ENCODE measurements at regions not wholly inside any gene's neighbourhood (a gene's known extent, or its start where the extent isn't known, plus 50 kb on each side); places are given as distances from the start of the nearest gene placed in this dataset.

DNA sequence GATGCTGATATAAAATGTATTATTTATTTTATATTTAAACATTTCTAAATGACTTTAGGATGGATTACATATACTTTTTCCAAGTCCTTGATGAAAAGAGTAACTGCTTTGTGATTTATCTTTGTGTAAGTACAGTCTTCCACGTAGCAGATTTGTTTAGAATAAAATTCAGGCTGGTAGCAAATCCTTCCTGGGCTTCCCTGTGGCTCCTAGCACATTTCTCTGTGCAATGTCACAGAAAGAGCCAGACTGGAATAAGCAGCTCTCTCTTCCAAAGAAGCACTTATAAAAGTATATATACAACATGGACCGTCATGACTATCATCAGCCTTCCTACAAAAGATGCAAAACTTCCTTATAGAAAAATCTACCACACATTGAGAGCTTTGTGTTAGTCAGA is 388.6 kb downstream of the ACTL7B start:
- no peaks in the 10 kb centered on the region for H3K36me3 ChIP-seq (ENCODE audit: control insufficient read depth, insufficient read depth, low read length)
- no peaks in the 10 kb centered on the region for H3K4me1 ChIP-seq
- POLR2A ChIA-PET: no interaction called here
- H3K27me3 ChIP-seq (replicated peaks; ENCODE audit: control insufficient read depth, insufficient read depth, low read length): no peaks in the 10 kb centered on the region; the same call in 1 of the 2 replicates
- TF ChIP-seq, protein P1, sequence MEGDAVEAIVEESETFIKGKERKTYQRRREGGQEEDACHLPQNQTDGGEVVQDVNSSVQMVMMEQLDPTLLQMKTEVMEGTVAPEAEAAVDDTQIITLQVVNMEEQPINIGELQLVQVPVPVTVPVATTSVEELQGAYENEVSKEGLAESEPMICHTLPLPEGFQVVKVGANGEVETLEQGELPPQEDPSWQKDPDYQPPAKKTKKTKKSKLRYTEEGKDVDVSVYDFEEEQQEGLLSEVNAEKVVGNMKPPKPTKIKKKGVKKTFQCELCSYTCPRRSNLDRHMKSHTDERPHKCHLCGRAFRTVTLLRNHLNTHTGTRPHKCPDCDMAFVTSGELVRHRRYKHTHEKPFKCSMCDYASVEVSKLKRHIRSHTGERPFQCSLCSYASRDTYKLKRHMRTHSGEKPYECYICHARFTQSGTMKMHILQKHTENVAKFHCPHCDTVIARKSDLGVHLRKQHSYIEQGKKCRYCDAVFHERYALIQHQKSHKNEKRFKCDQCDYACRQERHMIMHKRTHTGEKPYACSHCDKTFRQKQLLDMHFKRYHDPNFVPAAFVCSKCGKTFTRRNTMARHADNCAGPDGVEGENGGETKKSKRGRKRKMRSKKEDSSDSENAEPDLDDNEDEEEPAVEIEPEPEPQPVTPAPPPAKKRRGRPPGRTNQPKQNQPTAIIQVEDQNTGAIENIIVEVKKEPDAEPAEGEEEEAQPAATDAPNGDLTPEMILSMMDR (IDR thresholded peaks at IDR 0.05; ENCODE audit: insufficient read depth in 1 of 2, low read depth in 1 of 2, low read length in 1 of 2, severe bottlenecking in 1 of 2, unreplicated experiment in 1 of 2): no peak
- no peaks in the 10 kb centered on the region for H3K4me1 Mint-ChIP-seq (ENCODE audit: low read depth, unreplicated experiment)
- H3K36me3 Mint-ChIP-seq (ENCODE audit: insufficient read depth, unreplicated experiment): no peaks in the 10 kb centered on the region
- no peak overlapping the region for H3K27ac Mint-ChIP-seq (ENCODE audit: unreplicated experiment)
- peaks cover 8% of the 10 kb centered on the region for H3K27me3 Mint-ChIP-seq (ENCODE audit: insufficient read depth, unreplicated experiment)
- H3K9me3 ChIP-seq: no peaks in the 10 kb centered on the region
- CTCF ChIA-PET: no interaction called here
- intact Hi-C loops (cut with micrococcal nuclease; ENCODE audit: unreplicated experiment): no loop called here
- no peaks in the 10 kb centered on the region for H3K9me3 Mint-ChIP-seq (ENCODE audit: unreplicated experiment)
- no peak overlapping the region for H3K4me3 Mint-ChIP-seq (ENCODE audit: unreplicated experiment)
- DNase-seq: no peak
- no TSS peak for BruUV-seq (replicated peaks)
- no peak overlapping the region for H3K4me3 ChIP-seq (ENCODE audit: low read depth, low read length)

DNA sequence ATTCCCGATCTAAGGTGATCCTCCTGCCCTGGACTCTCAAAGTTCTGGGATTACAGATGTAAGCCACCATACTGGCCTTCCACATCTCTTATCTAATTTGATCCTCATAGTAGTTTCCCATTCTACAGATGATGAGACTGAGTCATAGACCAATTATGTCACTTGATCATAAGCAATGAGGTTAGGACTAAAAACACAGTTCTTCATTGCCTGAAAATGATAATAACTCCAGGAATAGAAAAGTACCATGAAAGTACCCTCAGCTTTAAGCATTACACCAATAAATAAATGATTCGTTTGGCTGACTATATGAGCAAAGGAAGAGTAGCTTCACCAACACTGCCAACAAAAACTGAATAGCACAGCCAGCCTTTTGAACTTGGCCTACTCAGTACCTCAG is 389.5 kb downstream of the ACTL7B start:
- no peaks in the 10 kb centered on the region for H3K9me3 ChIP-seq
- DNase-seq: no peak
- no peaks in the 10 kb centered on the region for H3K36me3 ChIP-seq (ENCODE audit: control insufficient read depth, insufficient read depth, low read length)
- CTCF ChIA-PET: no interaction called here
- no peaks in the 10 kb centered on the region; the same call in 1 of the 2 replicates for H3K27me3 ChIP-seq (replicated peaks; ENCODE audit: control insufficient read depth, insufficient read depth, low read length)
- Mint-ChIP-seq H3K4me3 (ENCODE audit: unreplicated experiment) (no peak overlapping the region), H3K9me3 (ENCODE audit: unreplicated experiment) (no peaks in the 10 kb centered on the region), H3K4me1 (ENCODE audit: low read depth, unreplicated experiment) (no peaks in the 10 kb centered on the region), H3K27ac (ENCODE audit: unreplicated experiment) (no peak overlapping the region), H3K36me3 (ENCODE audit: insufficient read depth, unreplicated experiment) (no peaks in the 10 kb centered on the region), H3K27me3 (ENCODE audit: insufficient read depth, unreplicated experiment) (peaks cover 8% of the 10 kb centered on the region)
- no TSS peak for BruUV-seq (replicated peaks)
- no peaks in the 10 kb centered on the region for H3K4me1 ChIP-seq
- intact Hi-C loops (cut with micrococcal nuclease; ENCODE audit: unreplicated experiment): no loop called here
- no peak overlapping the region for H3K4me3 ChIP-seq (ENCODE audit: low read depth, low read length)
- POLR2A ChIA-PET: no interaction called here
- TF ChIP-seq, protein P1 (IDR thresholded peaks at IDR 0.05; ENCODE audit: insufficient read depth in 1 of 2, low read depth in 1 of 2, low read length in 1 of 2, severe bottlenecking in 1 of 2, unreplicated experiment in 1 of 2): no peak

DNA sequence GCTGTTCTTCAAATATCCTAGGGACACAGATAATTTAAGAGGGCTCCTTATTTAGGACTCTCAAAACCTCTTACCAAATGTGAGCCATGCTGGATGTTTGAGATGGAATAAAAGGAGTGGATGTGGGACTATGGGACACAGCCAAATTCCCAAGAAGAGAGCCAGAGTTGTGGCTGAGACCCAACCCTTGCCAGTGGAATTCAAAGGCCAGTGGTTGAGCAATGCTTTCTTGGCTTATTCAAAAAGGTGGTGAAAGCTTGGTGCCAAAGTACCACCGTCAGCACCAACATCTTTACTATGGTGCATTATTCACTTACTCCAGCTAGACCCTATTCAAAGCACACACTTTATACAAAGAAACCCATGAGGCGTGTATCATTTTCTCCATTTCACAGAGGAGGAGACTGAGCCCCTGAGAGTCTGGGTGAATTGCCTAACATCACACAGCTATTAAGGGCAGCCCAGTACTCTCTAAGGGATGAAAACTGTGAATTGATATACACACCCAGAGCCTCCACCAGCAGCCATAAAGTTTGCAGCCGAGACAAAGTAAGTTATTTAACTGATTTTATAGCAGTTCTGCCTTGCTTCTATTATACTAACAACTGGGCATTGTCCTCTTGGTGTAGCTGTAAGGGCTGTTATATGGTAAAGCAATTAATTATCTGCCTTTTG is 391.7 kb downstream of the ACTL7B start:
- intact Hi-C loops (cut with micrococcal nuclease; ENCODE audit: unreplicated experiment): no loop called here
- POLR2A ChIA-PET: no interaction called here
- CTCF ChIA-PET: no interaction called here

More for the DNA sequence above, 391.7 kb downstream of the ACTL7B start:
- TF ChIP-seq, protein P1 (IDR thresholded peaks at IDR 0.05; ENCODE audit: insufficient read depth in 1 of 2, low read depth in 1 of 2, low read length in 1 of 2, severe bottlenecking in 1 of 2, unreplicated experiment in 1 of 2): no peak
- H3K27ac Mint-ChIP-seq (ENCODE audit: unreplicated experiment): no peak overlapping the region
- no peaks in the 10 kb centered on the region for H3K4me1 Mint-ChIP-seq (ENCODE audit: low read depth, unreplicated experiment)
- H3K4me3 ChIP-seq (ENCODE audit: low read depth, low read length): no peak overlapping the region
- no TSS peak for BruUV-seq (replicated peaks)
- H3K27me3 Mint-ChIP-seq (ENCODE audit: insufficient read depth, unreplicated experiment): peaks cover 12% of the 10 kb centered on the region
- H3K9me3 ChIP-seq: no peaks in the 10 kb centered on the region
- DNase-seq: no peak
- no peak overlapping the region for H3K4me3 Mint-ChIP-seq (ENCODE audit: unreplicated experiment)
- no peaks in the 10 kb centered on the region; the same call in 1 of the 2 replicates for H3K27me3 ChIP-seq (replicated peaks; ENCODE audit: control insufficient read depth, insufficient read depth, low read length)
- H3K36me3 Mint-ChIP-seq (ENCODE audit: insufficient read depth, unreplicated experiment): no peaks in the 10 kb centered on the region
- no peaks in the 10 kb centered on the region for H3K9me3 Mint-ChIP-seq (ENCODE audit: unreplicated experiment)
- no peaks in the 10 kb centered on the region for H3K4me1 ChIP-seq
- no peaks in the 10 kb centered on the region for H3K36me3 ChIP-seq (ENCODE audit: control insufficient read depth, insufficient read depth, low read length)

Data from Caco-2 (cell line).